ENCODE measurements at regions not wholly inside any gene's neighbourhood (a gene's known extent, or its start where the extent isn't known, plus 50 kb on each side); places are given as distances from the start of the nearest gene placed in this dataset.
A peak's percentile ranks its signal among the peaks of the same experiment; 100 is the strongest.

DNA sequence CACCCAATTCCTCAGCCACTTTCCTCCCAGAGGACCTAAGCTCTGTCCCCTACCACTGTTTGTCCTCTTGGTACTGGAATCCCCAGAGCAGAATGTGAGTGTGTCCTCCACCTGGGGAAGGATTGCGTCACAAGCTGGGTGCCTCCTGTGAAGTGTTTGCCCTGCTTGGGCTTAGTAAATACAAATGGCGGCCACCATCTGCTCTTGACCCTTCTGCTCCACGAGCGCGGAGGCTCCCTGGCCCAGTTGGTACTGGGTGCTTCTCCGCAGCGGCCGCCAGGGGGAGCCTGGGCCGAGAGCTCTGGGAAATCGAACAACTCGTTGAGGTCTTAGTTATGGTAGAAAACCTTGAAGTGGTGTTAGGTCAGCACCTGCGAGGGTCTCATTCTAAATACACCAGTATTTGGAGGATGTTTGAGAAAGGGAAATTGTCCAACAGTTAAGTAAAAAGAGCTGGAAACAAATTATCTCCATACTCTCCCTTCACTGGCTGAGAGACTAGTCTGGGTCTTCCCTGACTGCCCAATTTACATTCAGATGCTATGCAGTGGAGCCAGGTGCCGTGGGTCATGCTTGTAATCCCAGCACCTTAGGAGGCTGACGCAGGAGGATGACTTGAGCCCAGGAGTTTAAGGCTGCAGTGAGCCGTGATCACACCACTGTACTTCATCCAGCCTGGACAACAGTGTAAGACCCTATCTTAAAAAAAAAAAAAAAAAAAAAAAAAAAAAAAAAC, 74.6 kb upstream of the TEAD1 start:
- no peak overlapping the region for H3K4me3 ChIP-seq
- TF ChIP-seq EP300 (IDR thresholded peaks at IDR 0.05) (no peak), CTCF (IDR thresholded peaks at IDR 0.05) (peak; percentile 23 to 52 (median 43))
- H3K4me1 ChIP-seq: peaks cover 0 to 24% (median 0%) of the 10 kb centered on the region in 4 donors
- WGBS, 2 donors: 55 to 77% methylated on average over 15 of the region's 15 CpGs
- no peaks in the 10 kb centered on the region for H3K27me3 ChIP-seq
- peak in 1 of 2 donors; percentile 9 for DNase-seq (ENCODE audit: low spot score in 2 of 2)
- H3K9me3 ChIP-seq: no peaks in the 10 kb centered on the region
- H3K27ac ChIP-seq: peak overlapping the region in 1 of 4 donors; percentile 8
- H3K36me3 ChIP-seq: no peaks in the 10 kb centered on the region

- Histone ChIP-seq H3K4me1 (peaks cover 0 to 24% (median 0%) of the 10 kb centered on the region in 4 donors), H3K36me3 (no peaks in the 10 kb centered on the region), H3K4me3 (no peak overlapping the region), H3K9me3 (no peaks in the 10 kb centered on the region), H3K27ac (no peak overlapping the region), H3K27me3 (no peaks in the 10 kb centered on the region)
- no peak for TF ChIP-seq POLR2A (IDR thresholded peaks at IDR 0.05)
- TF ChIP-seq EP300 (IDR thresholded peaks at IDR 0.05): no peak
- no peak for TF ChIP-seq CTCF (IDR thresholded peaks at IDR 0.05)
- 64 to 79% methylated on average over 6 of the region's 6 CpGs for WGBS, 2 donors
- DNase-seq (ENCODE audit: low spot score in 2 of 2): no peak
These were observed 73.4 kb upstream of the TEAD1 start for GRCh38 chr11:12600829-12601228.

DNA sequence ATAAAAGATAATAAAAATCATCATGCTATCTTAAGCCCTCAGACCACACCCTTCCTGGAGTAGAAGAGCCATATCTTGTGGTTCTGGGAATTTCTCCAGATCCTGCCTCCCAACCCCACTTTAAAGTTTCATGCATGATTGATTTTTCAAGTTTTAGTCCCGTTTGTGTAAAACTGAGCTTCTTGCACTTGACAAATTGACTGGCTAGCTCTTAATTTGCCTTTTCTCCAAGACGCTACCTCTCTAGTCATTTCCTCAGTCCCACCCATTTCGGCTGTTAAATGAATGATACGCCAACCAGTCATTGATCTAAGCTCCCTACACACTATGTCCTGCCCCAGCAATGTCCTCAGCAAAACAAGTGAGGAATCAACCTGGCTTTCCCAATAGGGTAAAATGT, 71.8 kb upstream of the TEAD1 start:
- DNase-seq (ENCODE audit: low spot score in 2 of 2): no peak
- TF ChIP-seq POLR2A (IDR thresholded peaks at IDR 0.05) (no peak), EP300 (IDR thresholded peaks at IDR 0.05) (no peak), CTCF (IDR thresholded peaks at IDR 0.05) (no peak)
- Histone ChIP-seq H3K27ac (no peak overlapping the region), H3K4me3 (no peak overlapping the region), H3K27me3 (no peaks in the 10 kb centered on the region), H3K4me1 (peaks cover 0 to 24% (median 0%) of the 10 kb centered on the region in 4 donors), H3K36me3 (no peaks in the 10 kb centered on the region), H3K9me3 (no peaks in the 10 kb centered on the region)
- 65 to 78% methylated on average over 4 of the region's 4 CpGs for WGBS, 2 donors

DNA sequence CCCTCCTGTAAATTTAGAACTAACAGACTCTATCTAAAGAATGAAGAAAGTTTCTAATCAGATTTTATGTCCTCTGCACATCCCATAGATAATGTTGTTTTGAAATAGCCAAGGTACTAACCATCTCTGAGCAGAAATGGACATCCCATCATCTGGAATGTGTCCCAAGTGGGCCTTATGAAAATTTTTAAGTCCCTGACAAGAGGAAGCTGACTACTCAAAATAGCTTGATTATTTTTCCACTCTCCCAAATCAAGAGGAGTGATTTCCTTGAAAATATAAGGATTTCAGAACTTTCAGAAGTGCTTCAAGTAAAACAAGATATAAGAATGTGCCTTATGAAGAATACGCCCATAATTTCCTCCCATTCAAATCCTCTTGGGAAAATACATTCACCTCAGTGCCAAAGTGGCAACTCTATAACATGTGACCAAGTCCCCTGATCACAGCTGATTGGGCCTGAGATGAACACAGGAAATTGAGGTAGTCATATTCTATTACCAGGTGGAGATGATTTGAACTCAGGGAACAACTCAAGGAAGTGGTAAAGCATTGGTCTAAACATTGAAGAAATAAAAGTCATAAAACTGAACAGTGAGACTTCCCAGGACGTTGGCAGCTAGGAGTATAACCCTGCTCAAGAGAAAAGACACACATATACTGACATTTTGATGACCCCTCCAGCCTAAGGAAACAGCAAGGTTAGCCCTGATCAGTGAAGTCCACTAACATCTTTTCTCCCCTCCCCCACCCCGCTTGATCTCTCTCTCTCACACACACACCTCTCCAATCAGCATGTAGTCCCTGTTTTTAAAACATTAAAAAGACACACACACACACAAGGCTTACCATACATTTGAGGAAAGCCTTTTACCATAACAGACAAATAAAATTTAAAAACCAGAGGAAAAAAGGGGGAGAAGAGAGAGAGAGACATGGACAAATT, 70.8 kb upstream of the TEAD1 start:
- H3K36me3 ChIP-seq: no peaks in the 10 kb centered on the region
- TF ChIP-seq POLR2A (IDR thresholded peaks at IDR 0.05) (no peak), CTCF (IDR thresholded peaks at IDR 0.05) (no peak), EP300 (IDR thresholded peaks at IDR 0.05) (no peak)
- H3K27ac ChIP-seq: no peak overlapping the region
- 62 to 75% methylated on average over 3 of the region's 3 CpGs for WGBS, 2 donors
- H3K4me1 ChIP-seq: peaks cover 0 to 19% (median 0%) of the 10 kb centered on the region in 4 donors
- no peaks in the 10 kb centered on the region for H3K27me3 ChIP-seq
- no peak overlapping the region for H3K4me3 ChIP-seq
- H3K9me3 ChIP-seq: no peaks in the 10 kb centered on the region
- no peak for DNase-seq (ENCODE audit: low spot score in 2 of 2)
